Activated CD8-positive, alpha-beta T cell treated with anti-CD3 and anti-CD28 coated beads for 36 hours (primary cell): ENCODE measurements at regions not wholly inside any gene's neighbourhood (a gene's known extent, or its start where the extent isn't known, plus 50 kb on each side); places are given as distances from the start of the nearest gene placed in this dataset.

Experiments used
- ATAC-seq: fragments of 200-7000 bp; cut with Tn5 transposase; one replicate; pipeline ENCODE4 v1.10.0; 2021; ENCODE audit warnings: mild to moderate bottlenecking, moderate library complexity
- CTCF ChIA-PET: fragments of 350-600 bp; sonication (Branson Sonifier 250); formaldehyde crosslinking; loops from one replicate; lab custom pipeline; 2021; ENCODE audit warnings: antibody characterized with exemption; lab: Charles Lee
- POLR2A ChIA-PET: fragments of 350-600 bp; sonication (Branson Sonifier 250); formaldehyde crosslinking; loops from one replicate; lab custom pipeline; 2021; ENCODE audit warnings: antibody characterized with exemption; lab: Charles Lee
- DNase-seq: peaks from one replicate; pipeline ENCODE4 v3.0.0-alpha.2; 2020
- H3K27ac Mint-ChIP-seq: one replicate; pipeline ENCODE4 v1.8.0; 2021; ENCODE audit warnings: mild to moderate bottlenecking, mixed read lengths
- H3K27me3 Mint-ChIP-seq: one replicate; pipeline ENCODE4 v1.8.0; 2021; ENCODE audit warnings: mixed read lengths
- H3K36me3 Mint-ChIP-seq: one replicate; pipeline ENCODE4 v1.8.0; 2021; ENCODE audit warnings: low read depth, mixed read lengths
- H3K4me1 Mint-ChIP-seq: one replicate; pipeline ENCODE4 v1.8.0; 2021; ENCODE audit warnings: low read depth, mixed read lengths
- H3K4me3 Mint-ChIP-seq: one replicate; pipeline ENCODE4 v1.8.0; 2021; ENCODE audit warnings: mild to moderate bottlenecking, moderate library complexity, mixed read lengths
- H3K9me3 Mint-ChIP-seq: one replicate; pipeline ENCODE4 v1.8.0; 2021; ENCODE audit warnings: mixed read lengths
- CTCF ChIP-seq: fragments of 200-600 bp; IDR thresholded peaks from one replicate; pipeline ENCODE4 v1.8.0; 2022; ENCODE audit warnings: antibody characterized with exemption, mild to moderate bottlenecking
- intact Hi-C: fragments of 100-400 bp; cut with micrococcal nuclease; formaldehyde crosslinking; loops from one replicate; pipeline ENCODE4 v1.10.0; 2022

- CTCF ChIA-PET: no interaction called here
- Mint-ChIP-seq H3K27me3 (no peaks in the 10 kb centered on the region), H3K9me3 (no peaks in the 10 kb centered on the region), H3K4me3 (no peak overlapping the region), H3K27ac (no peak overlapping the region), H3K36me3 (no peaks in the 10 kb centered on the region), H3K4me1 (peaks cover 3% of the 10 kb centered on the region)
- no peak for ATAC-seq
- intact Hi-C loops: no loop called here
- DNase-seq: no peak
- TF ChIP-seq CTCF: no peak
- POLR2A ChIA-PET: no interaction called here
Observed at GRCh38 chr12:76255281-76255680, 92.9 kb downstream of the BBS10 start.

GRCh38 chr12:76252031-76252430, 96.2 kb downstream of the BBS10 start:
- intact Hi-C loops: no loop called here
- peaks cover 3% of the 10 kb centered on the region for H3K4me1 Mint-ChIP-seq
- H3K27ac Mint-ChIP-seq: no peak overlapping the region
- no peaks in the 10 kb centered on the region for H3K36me3 Mint-ChIP-seq
- no peak overlapping the region for H3K4me3 Mint-ChIP-seq
- no peak for TF ChIP-seq CTCF
- DNase-seq (no peak), ATAC-seq (no peak)
- no peaks in the 10 kb centered on the region for H3K9me3 Mint-ChIP-seq
- ChIA-PET POLR2A (no interaction called here), CTCF (no interaction called here)
- peaks cover 3% of the 10 kb centered on the region for H3K27me3 Mint-ChIP-seq

GRCh38 chr12:76250256-76250655, 98.0 kb downstream of the BBS10 start:
- CTCF ChIA-PET: interaction anchor here (1.3 kb wide), 1 partner anchor 10 kb away, joined by 4 read pairs; no protein-coding TSS in a partner anchor

GRCh38 chr12:76249501-76249900, 98.7 kb downstream of the BBS10 start:
- Mint-ChIP-seq H3K27ac (no peak overlapping the region), H3K27me3 (peaks cover 7% of the 10 kb centered on the region), H3K4me3 (no peak overlapping the region), H3K9me3 (no peaks in the 10 kb centered on the region), H3K4me1 (no peaks in the 10 kb centered on the region), H3K36me3 (no peaks in the 10 kb centered on the region)
- intact Hi-C loops: no loop called here
- no peak for TF ChIP-seq CTCF
- ChIA-PET POLR2A (no interaction called here), CTCF (interaction anchor here (1.3 kb wide), 1 partner anchor 11 kb away, joined by 4 read pairs; no protein-coding TSS in a partner anchor)
- no peak for DNase-seq
- ATAC-seq: no peak

More at GRCh38 chr12:76250256-76250655, 98.0 kb downstream of the BBS10 start:
- no peak overlapping the region for H3K4me3 Mint-ChIP-seq
- H3K36me3 Mint-ChIP-seq: no peaks in the 10 kb centered on the region
- TF ChIP-seq CTCF: no peak
- DNase-seq (no peak), ATAC-seq (no peak)
- intact Hi-C loops: no loop called here
- H3K9me3 Mint-ChIP-seq: no peaks in the 10 kb centered on the region
- peaks cover 7% of the 10 kb centered on the region for H3K27me3 Mint-ChIP-seq
- POLR2A ChIA-PET: no interaction called here
- peaks cover 1% of the 10 kb centered on the region for H3K4me1 Mint-ChIP-seq
- H3K27ac Mint-ChIP-seq: no peak overlapping the region

- POLR2A ChIA-PET: interaction anchor here (0.7 kb wide), 1 partner anchor 9 kb away, joined by 3 read pairs; no protein-coding TSS in a partner anchor
Observed at GRCh38 chr12:76247992-76248391, 100.2 kb downstream of the BBS10 start.

More at GRCh38 chr12:76247992-76248391, 100.2 kb downstream of the BBS10 start:
- H3K9me3 Mint-ChIP-seq: no peaks in the 10 kb centered on the region
- peaks cover 8% of the 10 kb centered on the region for H3K27me3 Mint-ChIP-seq
- H3K4me3 Mint-ChIP-seq: no peak overlapping the region
- TF ChIP-seq CTCF: no peak
- DNase-seq (no peak), ATAC-seq (no peak)
- intact Hi-C loops: no loop called here
- CTCF ChIA-PET: interaction anchor here (1.6 kb wide), 1 partner anchor 133 kb away, joined by 3 read pairs; no protein-coding TSS in a partner anchor
- H3K36me3 Mint-ChIP-seq: no peaks in the 10 kb centered on the region
- no peak overlapping the region for H3K27ac Mint-ChIP-seq
- H3K4me1 Mint-ChIP-seq: no peaks in the 10 kb centered on the region
